Stimulated activated CD4-positive, alpha-beta T cell treated with anti-CD3 and anti-CD28 coated beads, Interleukin-2, amount 100 ng/mL, for 48 hours (primary cell): ENCODE measurements at regions not wholly inside any gene's neighbourhood (a gene's known extent, or its start where the extent isn't known, plus 50 kb on each side); places are given as distances from the start of the nearest gene placed in this dataset.
"Not testable (repeated sequence)": the region's sequence is repeated elsewhere in the genome, so short reads cannot be mapped to it uniquely, and the experiment has no call there.

Experiments
- DNase-seq, 2 donors: peaks; one replicate each; pipeline ENCODE4 v3.0.0-alpha.2; 2020

DNA sequence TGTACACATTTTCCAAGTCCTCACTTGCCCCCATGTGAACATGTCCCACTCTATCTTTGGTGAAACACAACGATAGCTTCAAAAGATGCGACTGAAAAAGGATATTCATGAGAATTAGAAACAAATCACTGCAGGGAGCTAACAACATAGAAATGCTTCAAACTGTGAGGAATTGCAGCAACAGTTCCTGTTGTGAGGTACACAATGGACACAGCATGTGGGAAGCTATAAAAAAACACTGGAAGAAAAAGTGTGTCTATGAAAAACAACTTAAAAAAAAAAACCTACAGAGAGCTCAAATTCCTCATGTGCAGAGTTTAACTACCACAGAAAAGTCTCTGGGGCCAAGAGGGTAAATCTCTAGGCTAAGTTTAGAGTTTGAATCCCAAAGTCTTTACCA, 51.6 kb upstream of the BLTP1 start:
- no peak for DNase-seq

DNA sequence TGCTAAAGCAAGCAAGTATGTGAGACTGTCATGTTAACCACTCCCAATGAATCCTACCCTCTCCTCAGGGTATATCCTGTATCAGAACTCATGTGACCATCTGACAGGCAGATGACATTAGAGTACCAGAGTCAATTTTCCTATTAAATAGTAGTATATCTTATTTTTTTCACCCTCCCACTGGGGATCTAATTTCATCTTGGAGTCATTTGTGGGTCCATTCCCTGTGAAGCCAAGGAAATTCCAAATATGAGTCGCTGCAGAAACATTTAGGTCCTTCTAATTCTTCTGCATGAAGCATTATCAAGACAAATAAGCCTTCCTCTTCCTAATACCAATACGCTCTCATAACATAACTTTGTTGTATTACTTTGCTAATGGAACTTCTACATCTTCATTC, 52.2 kb upstream of the BLTP1 start:
- DNase-seq, result no peak

DNA sequence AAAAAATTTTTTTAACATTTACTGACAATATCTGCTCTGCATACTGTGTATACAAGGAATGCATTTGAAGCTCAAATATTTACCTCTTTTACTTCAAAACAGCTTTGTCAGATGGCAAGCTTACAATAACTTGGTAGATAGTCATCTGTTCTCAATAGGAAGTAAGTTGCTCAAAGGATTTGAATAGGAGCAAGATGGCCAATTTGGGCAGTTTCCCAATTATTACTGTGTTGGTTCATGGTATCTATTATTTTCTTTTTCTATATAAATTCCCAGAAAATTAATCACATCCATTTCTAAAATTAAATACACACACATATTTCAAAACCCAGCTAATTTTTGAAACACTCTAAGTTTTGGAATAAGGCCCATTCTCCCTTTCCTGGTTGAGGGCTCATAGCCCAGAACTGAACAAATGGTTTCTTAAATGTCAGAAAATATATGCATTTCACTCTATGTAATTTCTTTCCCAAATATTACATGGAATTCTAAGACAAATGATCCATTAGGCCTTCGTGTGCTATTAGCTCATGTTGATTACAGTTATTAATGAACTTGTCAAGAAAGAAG, 60.2 kb upstream of the BLTP1 start:
- no peak for DNase-seq

DNA sequence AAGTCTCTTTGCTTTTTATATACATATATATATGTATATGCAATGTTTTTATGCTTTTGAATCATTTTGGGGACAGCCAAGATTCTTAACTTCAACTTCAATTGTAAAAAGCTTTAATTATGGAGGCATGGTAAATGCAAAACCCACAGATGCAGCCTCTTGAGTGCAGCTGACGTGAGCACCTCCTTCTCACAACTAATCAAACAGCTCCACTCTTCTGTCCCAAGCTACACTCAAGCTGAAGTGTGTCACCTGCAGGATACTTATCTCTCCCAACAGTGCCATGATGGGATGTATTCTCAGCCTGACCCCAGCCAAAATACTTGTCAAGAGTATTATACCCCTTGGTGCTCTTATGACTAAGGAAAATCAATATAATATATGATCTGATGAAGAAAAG, 60.7 kb upstream of the BLTP1 start:
- no peak for DNase-seq

DNA sequence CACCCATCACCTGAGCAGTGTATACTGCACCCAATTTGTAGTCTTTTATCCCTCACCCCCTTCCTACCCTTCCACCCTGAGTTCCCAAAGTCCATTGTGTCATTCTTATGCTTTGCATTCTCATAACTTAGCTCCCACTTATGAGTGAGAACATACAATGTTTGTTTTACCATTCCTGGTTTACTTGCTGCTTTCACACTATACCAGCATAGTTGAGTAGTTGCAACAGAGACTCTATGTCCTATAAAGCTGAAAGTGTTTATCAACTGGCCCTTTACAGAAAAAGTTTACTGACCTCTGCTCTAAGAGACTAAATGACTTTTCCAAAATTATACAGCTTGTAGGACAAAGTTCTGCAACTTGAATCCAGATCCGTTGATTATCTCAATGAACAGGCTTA, 61.1 kb upstream of the BLTP1 start:
- no peak for DNase-seq

DNA sequence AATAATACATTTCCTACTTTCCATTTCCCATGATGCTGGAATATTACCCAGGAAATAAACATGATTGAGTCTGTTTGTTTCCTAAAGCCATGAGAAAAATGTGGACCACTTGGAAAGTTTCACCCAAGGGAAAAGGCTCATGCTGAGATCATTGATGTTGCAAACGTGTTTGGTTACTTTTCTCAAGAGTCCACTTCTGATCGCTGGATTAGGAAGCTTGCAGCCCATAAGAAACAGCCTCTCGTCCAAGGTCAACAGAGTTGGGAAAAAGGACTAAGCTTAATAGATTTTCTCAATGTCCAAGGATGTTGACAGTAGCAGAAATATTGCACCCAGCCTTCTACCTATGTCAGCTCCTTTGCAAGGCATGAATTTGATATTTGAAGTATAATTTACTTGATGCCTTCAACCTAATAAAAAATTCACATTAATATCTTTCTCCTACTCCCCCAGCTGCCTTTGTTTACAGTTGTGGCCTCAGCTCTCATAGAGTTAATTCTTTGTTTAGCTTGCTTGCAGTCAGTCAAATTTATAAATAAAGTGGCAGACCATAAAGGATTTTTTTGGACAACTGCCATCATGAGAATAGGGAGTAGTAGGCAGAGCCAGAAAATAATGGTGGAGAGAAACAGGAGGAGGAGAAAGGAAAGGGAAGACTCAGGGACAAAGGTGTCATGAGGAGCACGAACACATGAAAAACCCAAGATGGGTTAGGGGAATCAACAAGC, 65.6 kb upstream of the BLTP1 start:
- DNase-seq, result no peak

DNA sequence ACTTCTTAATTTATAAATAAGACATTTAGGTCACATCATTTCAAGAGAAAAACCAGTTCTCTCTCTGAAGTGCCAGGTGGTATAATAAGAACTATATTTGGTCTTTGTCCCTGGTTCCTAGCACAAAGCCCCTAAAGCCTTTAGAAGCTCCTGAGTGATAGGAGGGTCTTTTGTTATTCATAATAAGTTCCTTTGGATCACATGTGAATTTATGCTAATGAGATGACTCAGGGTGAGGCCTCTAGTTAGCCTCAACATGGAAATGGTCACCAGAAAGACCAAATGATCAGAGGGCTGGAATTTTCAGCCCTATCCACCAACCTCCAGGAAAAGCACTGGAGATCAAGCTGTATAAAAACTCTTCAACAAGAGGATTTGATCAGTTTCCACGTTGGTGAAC, 68.1 kb upstream of the BLTP1 start:
- DNase-seq, result no peak

DNA sequence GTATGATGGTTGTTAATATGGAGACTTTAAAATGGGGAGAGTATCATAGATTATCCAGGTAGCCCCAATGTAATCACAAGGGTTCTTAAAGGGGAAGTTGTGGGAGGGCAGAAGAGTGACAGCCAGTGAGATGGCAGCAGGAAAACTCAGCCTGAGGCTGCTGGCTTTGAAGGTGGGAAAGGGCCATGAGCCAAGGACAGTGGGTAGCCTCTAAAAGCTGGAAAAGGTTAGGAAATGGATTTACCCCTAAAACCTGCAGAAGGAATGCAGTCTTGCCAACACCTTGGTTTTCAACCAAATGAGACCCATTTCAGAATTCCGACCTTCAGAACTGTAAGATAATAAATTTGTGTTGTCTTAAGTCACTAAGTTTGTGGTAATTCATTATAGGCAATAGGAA, 68.8 kb upstream of the BLTP1 start:
- DNase-seq, result no peak

DNA sequence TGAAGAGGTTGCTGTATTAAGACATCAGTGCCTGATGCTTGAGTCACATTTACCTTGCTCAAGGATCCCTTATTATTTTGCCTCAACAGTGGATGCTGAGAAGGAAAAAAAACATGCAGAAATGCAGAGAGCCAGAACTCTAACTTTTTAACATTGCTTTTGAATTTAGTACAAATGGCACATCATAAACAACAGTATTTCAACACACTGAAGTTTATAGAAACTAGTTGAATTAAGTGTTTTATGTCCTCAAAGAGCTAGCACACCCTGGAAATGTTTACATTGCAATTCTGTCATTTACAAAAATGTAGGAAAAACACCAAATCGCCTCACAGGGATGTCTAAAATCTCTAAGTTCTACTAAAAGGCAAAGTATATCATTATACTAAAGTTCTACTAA, 69.5 kb upstream of the BLTP1 start:
- DNase-seq, result no peak

DNA sequence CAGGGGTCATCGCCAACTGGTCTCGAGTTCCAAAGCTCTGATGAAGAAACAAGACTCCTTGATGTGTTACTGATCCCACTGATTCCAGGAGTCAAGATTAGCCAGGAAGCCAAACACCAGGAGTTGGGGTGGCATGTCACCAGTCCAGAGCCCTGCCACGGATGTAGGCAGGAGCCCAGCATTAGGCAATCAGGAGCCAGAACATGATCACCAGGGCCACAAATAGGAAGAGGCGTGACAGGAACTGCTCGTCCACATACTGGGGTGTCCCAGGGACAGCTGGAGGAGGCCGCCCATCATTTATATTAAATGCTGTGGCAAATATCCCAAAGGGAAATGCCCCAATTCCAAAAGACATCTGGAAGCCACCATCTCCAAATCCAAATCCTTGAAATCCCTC, 74.5 kb upstream of the BLTP1 start:
- DNase-seq, result not testable (repeated sequence)

DNA sequence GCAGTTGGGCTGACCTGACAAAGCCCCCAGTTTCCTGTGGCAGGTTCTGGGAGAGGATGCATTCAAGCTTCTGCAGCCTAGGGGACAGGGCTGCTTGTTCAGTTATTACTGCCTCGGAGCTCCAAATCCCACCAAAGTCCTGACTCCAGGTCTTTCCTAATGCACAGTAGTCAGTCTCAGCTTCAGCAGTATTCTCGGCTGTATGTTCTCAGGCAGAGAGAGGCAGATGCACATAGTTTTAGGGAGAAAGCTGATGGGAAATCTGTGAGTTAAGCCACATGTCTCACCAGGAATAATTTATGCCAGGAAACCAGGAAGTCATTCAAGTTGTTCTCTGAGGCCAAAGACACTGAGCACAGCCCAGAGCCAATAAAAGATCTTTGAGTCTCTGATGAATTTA, 75.3 kb upstream of the BLTP1 start:
- DNase-seq, result not testable (repeated sequence)

DNA sequence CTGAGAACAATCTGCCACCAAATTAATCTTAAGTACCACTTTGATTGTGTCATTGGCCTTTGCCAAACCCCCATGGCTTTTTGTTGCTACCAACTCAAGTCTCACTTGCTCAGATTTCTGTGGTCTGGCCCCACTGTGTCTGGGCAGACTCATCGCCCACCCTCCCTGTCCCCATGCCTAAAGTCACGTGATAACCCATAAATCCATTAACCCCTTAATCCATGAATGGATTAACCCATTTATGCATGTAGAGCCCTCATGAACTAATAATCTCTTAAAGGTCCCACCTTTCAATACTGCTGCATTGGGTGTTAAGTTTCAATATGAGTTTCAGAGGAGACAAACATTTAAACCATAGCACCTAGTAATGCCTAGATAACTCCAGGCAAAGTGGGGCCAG, 78.5 kb upstream of the BLTP1 start:
- no peak for DNase-seq

DNA sequence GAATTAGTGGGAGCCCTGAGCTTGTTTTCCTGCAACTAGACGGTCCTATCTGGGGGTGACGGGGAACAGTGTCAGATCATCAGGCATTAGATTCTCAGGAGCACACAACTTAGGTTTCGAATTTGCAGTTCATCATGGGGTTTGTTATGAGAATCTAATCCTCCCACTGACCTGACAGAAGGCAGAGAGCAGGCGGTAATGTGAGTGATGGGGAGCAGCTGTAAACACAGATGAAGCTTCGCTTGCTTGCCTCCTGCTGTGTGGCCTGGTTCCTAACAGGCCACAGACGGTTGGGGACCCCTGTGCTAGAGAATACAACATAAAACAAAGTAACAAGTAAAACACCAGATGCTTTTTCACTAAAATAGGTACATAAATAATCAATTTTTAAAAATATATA, 86.2 kb upstream of the BLTP1 start:
- no peak for DNase-seq

DNA sequence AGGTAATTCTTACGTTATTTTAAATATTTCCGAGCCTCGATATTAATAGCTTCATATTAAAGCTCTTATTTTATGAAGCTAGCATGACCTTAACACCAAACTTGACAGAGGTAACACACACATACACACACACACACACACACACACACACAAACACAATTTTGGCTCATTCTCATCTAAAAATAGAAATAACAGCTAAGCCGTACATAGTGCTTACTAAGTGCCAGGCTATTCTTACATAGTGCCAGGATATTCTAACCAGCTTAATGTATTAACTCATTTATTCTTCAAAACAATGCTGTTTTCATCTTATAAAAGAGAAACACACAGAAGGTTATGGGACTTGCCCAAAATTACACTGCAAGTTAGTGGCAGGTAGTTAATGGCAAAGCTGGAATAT, 87.0 kb upstream of the BLTP1 start:
- DNase-seq, result no peak

DNA sequence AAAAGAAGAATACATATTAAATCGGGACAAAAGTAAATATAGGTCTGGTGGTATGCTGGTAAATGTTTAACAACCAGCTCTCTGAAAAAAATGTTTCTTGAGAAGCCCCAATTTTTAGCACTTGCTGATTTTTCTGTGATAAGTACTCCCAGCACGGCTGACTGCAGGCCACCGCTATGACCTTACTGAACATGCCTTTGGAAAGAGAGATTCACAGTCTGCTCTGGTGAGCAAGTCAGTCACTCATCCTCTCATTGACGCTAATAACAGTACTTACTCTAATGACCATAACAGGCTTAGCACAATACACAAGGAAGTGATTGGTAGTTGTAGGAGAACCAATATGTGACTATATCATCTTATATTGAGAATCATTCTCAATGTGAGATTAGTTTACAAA, 98.9 kb upstream of the BLTP1 start:
- no peak for DNase-seq

DNA sequence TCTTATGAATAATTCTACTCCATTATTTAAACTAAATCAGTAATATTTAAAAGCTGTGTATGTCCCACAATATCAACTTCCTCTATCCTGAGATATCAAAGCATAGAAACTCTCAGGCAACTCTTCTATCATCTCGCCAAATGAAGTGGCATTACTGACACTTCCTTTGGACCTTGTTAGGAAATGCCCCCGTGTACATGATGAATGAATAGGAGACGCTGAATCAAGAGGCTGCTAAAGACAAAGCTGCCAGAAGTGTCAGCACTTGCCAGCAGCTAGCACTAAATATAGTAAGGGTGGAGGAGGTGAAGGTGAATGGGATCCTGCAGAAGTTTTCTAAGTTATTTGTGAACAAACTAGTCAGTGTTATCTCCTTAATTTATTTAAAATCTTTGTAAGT, 99.5 kb upstream of the BLTP1 start:
- DNase-seq, result no peak

DNA sequence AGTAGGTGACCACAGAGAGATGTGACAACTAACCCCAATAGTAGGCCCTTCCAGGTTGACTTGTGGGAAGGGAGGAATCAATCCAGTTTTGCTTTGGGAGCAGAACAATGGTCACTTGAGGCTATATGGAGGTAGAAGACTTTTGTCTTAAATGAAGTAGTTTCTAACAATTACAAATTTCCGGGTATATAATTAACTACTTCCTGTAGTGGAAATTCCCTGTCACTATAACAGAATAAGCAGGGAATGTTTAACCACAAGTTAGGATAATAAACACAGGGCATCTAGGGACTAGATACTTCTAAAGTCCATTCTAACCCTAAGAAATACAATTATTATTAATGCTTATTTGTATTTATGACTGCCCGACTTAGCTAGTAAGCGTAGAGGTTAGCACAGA, 99.0 kb upstream of the TRPC3 start:
- no peak for DNase-seq

DNA sequence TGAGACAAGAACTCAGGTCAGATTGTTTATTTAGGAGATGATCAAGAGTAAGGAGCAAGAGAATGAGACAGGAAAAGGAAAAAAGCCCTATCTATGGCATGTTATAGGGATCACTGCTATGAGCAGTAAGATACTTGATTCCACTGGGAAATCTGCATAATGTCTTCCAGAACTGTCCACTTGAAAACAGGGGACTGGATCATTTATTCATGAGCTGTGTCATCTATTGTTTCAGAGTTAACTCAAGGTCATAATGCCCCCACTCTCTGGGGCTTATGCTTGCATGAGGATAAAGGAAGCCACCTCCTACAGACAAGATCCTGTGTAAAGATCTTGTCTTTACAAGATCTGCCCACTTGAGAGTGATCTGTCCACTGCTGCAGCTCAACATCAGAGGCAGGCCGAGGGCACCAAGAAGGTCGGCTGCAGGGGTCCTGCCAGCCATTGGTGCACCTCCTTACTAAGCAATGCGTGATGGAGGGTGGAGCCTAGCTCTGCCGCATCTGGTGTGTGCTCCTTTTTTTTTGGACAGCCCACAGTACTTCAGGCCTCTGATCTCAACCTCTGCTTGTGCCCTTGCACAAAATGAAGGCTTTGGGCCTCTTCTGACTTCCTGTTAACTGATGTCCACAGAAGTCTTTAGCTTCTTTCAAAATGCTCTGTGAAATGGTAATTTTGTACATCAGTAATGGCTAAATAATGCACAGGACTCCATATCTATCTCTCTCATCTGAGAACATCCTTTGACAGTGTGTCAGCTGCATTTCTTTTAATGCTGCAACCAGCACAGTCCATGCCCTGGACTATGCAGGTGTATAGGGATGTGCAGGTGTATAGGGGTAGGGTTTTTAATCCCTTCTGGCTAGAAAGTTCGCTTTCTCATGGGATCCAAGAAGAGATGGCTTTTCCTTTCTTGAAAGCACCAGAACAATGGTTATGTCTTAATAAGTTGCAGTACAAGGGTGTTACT, 95.9 kb upstream of the TRPC3 start:
- no peak for DNase-seq

DNA sequence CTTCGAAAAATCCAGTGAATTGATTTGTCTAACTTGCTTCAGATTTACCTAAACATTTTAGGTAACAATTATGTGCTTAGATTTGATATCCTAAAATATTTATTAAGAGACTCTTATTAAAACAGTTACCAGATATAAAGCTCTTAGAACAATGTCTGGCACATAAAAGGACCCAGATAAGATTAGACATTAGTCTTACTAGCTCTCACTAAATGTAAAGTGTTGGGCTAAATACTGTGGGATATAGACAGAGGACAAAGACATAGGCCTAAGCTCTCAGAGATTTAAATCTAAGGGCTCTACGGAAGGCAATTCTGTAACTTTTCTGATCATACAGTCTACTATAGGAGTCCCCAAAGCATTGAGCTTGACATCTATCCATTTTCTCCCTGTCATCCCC, 94.4 kb upstream of the TRPC3 start:
- no peak for DNase-seq

DNA sequence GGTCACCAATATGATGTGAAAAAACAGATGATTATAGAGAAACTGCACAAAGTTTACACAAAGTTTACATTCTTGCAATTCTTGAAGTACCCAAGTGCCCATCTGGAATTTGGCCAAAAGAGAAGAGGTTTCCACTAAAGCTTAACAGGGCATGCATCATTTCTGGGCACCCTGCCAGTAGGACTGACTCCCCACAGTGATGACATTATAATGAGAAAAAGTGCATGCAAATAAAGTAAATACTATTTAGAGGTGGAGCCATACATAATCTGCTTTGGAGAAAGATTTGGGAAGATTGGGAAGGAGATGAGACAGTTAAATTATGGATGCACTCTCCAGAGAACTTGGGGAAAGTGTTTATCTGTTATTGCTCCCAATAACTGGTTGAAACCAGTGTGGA, 93.7 kb upstream of the TRPC3 start:
- DNase-seq, result no peak

DNA sequence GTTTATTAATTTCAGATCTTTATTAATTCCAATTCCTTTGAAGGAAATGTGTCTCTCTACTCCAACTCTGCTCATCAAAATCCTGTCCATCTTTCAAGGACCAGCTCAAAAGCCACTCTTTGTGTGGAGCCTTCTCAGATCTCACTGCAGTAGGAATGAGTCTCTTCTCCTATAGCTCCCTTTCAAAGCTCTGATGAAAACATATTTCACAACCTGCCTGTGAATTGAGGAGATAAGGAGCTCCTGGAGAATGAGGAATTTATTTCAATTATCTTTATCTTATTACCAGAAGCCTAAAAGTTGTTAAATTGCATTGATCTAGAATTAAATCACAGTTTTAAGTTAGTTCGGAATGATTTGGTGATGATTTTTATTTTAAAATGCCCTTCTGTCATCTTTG, 92.6 kb upstream of the TRPC3 start:
- DNase-seq, result no peak

DNA sequence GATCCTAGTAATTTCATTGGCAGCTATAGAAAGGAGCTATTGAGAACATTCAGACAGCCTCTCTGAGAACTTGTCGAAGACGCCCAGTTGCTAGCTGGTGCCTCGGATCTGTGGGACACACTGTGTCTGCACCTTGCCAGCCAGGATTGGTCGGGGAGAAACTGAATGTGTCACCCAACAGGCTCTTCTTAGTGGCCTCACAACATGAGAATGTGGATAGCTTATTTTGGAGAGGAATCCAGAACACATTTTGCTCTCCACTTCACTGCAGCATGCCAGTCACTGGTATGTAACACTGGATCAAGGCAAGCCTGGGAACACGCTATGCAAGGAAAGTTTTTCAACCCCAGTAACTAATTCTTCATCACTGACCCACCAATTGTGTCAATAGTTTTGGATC, 89.5 kb upstream of the TRPC3 start:
- no peak for DNase-seq

DNA sequence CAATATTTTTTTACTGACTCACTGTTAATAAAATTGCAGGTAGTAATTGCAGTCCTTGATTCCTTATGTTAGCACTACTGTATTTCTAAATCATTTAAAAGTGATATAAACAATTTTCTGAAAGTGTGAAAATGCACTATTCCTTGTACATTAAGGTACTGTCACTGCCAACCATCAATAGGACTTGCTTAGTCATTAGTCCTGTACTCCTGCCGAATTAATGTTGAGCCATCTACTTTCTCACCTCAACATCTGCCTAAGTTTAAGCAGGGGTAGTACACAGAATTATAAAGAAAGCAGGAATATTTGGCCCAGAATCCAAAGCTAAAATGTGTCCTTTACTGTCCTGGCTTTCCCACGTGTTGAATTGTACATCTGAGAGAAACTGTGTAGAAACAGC, 87.0 kb upstream of the TRPC3 start:
- DNase-seq, result no peak

DNA sequence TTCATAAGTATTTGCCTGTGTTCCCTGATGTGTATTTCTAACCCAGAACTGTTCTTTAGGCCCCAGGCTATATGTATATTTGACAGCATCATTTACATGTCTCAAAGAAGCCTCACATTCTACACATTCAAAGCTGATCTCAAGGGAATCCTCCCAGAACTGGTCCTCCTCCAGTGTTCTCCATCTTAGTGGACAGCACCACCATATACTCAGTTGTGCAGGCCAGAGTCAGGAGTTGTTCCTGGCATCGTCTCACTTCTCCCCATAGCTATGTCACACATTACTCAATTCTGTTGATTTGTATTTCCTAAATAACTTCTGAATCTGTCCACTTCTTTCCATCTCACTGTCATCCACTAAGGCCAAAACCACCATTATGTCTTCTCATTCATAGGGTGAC, 82.8 kb upstream of the TRPC3 start:
- no peak for DNase-seq
